ENCODE measurements at regions not wholly inside any gene's neighbourhood (a gene's known extent, or its start where the extent isn't known, plus 50 kb on each side); places are given as distances from the start of the nearest gene placed in this dataset.
"Not testable (repeated sequence)": the region's sequence is repeated elsewhere in the genome, so short reads cannot be mapped to it uniquely, and the experiment has no call there.

- no peak for DNase-seq (ENCODE audit: low spot score)
- Mint-ChIP-seq H3K27me3 (ENCODE audit: insufficient read depth) (no peaks in the 10 kb centered on the region), H3K36me3 (ENCODE audit: low read depth) (no peaks in the 10 kb centered on the region), H3K4me3 (no peak overlapping the region), H3K9me3 (peaks cover 3% of the 10 kb centered on the region), H3K4me1 (ENCODE audit: low read depth) (no peaks in the 10 kb centered on the region), H3K27ac (no peak overlapping the region)
- intact Hi-C loops (cut with micrococcal nuclease) = loop anchor here (5.0 kb wide), 1 partner anchor 532 kb away; no protein-coding TSS in a partner anchor
Measured at GRCh38 chr12:128088926-128089325, 178.0 kb upstream of the TMEM132C start.

GRCh38 chr12:128089961-128090360 is 177.0 kb upstream of the TMEM132C start:
- no peaks in the 10 kb centered on the region for H3K36me3 Mint-ChIP-seq (ENCODE audit: low read depth)
- intact Hi-C loops (cut with micrococcal nuclease) = loop anchor here (5.0 kb wide), 1 partner anchor 533 kb away; no protein-coding TSS in a partner anchor
- peaks cover 3% of the 10 kb centered on the region for H3K9me3 Mint-ChIP-seq
- DNase-seq (ENCODE audit: low spot score) = no peak
- H3K27ac Mint-ChIP-seq = no peak overlapping the region
- no peaks in the 10 kb centered on the region for H3K4me1 Mint-ChIP-seq (ENCODE audit: low read depth)
- H3K27me3 Mint-ChIP-seq (ENCODE audit: insufficient read depth) = no peaks in the 10 kb centered on the region
- no peak overlapping the region for H3K4me3 Mint-ChIP-seq

GRCh38 chr12:128091101-128091720 is 175.8 kb upstream of the TMEM132C start:
- intact Hi-C loops (cut with micrococcal nuclease) = no loop called here
- Mint-ChIP-seq H3K9me3 (peaks cover 3% of the 10 kb centered on the region), H3K27me3 (ENCODE audit: insufficient read depth) (no peaks in the 10 kb centered on the region), H3K36me3 (ENCODE audit: low read depth) (no peaks in the 10 kb centered on the region), H3K27ac (no peak overlapping the region), H3K4me3 (no peak overlapping the region), H3K4me1 (ENCODE audit: low read depth) (no peaks in the 10 kb centered on the region)
- no peak for DNase-seq (ENCODE audit: low spot score)

GRCh38 chr12:128091951-128092382 is 175.0 kb upstream of the TMEM132C start:
- no peaks in the 10 kb centered on the region for H3K27me3 Mint-ChIP-seq (ENCODE audit: insufficient read depth)
- no peak overlapping the region for H3K4me3 Mint-ChIP-seq
- intact Hi-C loops (cut with micrococcal nuclease) = no loop called here
- no peak overlapping the region for H3K27ac Mint-ChIP-seq
- H3K4me1 Mint-ChIP-seq (ENCODE audit: low read depth) = no peaks in the 10 kb centered on the region
- DNase-seq (ENCODE audit: low spot score) = no peak
- peaks cover 3% of the 10 kb centered on the region for H3K9me3 Mint-ChIP-seq
- no peaks in the 10 kb centered on the region for H3K36me3 Mint-ChIP-seq (ENCODE audit: low read depth)

GRCh38 chr12:128098730-128099129 is 168.2 kb upstream of the TMEM132C start:
- Mint-ChIP-seq H3K27ac (no peak overlapping the region), H3K36me3 (ENCODE audit: low read depth) (no peaks in the 10 kb centered on the region), H3K9me3 (peaks cover 4% of the 10 kb centered on the region), H3K4me3 (no peak overlapping the region), H3K27me3 (ENCODE audit: insufficient read depth) (no peaks in the 10 kb centered on the region), H3K4me1 (ENCODE audit: low read depth) (no peaks in the 10 kb centered on the region)
- intact Hi-C loops (cut with micrococcal nuclease) = no loop called here
- no peak for DNase-seq (ENCODE audit: low spot score)

- Mint-ChIP-seq H3K4me1 (ENCODE audit: low read depth) (no peaks in the 10 kb centered on the region), H3K27ac (no peak overlapping the region), H3K27me3 (ENCODE audit: insufficient read depth) (no peaks in the 10 kb centered on the region), H3K4me3 (no peak overlapping the region), H3K36me3 (ENCODE audit: low read depth) (no peaks in the 10 kb centered on the region), H3K9me3 (peaks cover 4% of the 10 kb centered on the region)
- intact Hi-C loops (cut with micrococcal nuclease) = no loop called here
- no peak for DNase-seq (ENCODE audit: low spot score)
Measured at GRCh38 chr12:128103152-128103551, 163.8 kb upstream of the TMEM132C start.

- H3K27ac Mint-ChIP-seq = no peak overlapping the region
- no peak overlapping the region for H3K4me3 Mint-ChIP-seq
- no peaks in the 10 kb centered on the region for H3K4me1 Mint-ChIP-seq (ENCODE audit: low read depth)
- intact Hi-C loops (cut with micrococcal nuclease) = no loop called here
- DNase-seq (ENCODE audit: low spot score) = no peak
- H3K36me3 Mint-ChIP-seq (ENCODE audit: low read depth) = no peaks in the 10 kb centered on the region
- no peaks in the 10 kb centered on the region for H3K27me3 Mint-ChIP-seq (ENCODE audit: insufficient read depth)
- H3K9me3 Mint-ChIP-seq = no peaks in the 10 kb centered on the region
Measured at GRCh38 chr12:128109236-128109635, 157.7 kb upstream of the TMEM132C start.

- Mint-ChIP-seq H3K4me1 (ENCODE audit: low read depth) (no peaks in the 10 kb centered on the region), H3K27me3 (ENCODE audit: insufficient read depth) (no peaks in the 10 kb centered on the region), H3K27ac (no peak overlapping the region), H3K36me3 (ENCODE audit: low read depth) (no peaks in the 10 kb centered on the region), H3K9me3 (no peaks in the 10 kb centered on the region), H3K4me3 (no peak overlapping the region)
- DNase-seq (ENCODE audit: low spot score) = no peak
- intact Hi-C loops (cut with micrococcal nuclease) = no loop called here
Measured at GRCh38 chr12:128109636-128110035, 157.3 kb upstream of the TMEM132C start.

- H3K9me3 Mint-ChIP-seq = no peaks in the 10 kb centered on the region
- intact Hi-C loops (cut with micrococcal nuclease) = no loop called here
- H3K27me3 Mint-ChIP-seq (ENCODE audit: insufficient read depth) = no peaks in the 10 kb centered on the region
- no peak for DNase-seq (ENCODE audit: low spot score)
- H3K27ac Mint-ChIP-seq = no peak overlapping the region
- no peak overlapping the region for H3K4me3 Mint-ChIP-seq
- H3K36me3 Mint-ChIP-seq (ENCODE audit: low read depth) = no peaks in the 10 kb centered on the region
- H3K4me1 Mint-ChIP-seq (ENCODE audit: low read depth) = no peaks in the 10 kb centered on the region
Measured at GRCh38 chr12:128111333-128111732, 155.6 kb upstream of the TMEM132C start.

GRCh38 chr12:128111951-128112350 is 155.0 kb upstream of the TMEM132C start:
- H3K27me3 Mint-ChIP-seq (ENCODE audit: insufficient read depth) = no peaks in the 10 kb centered on the region
- no peaks in the 10 kb centered on the region for H3K36me3 Mint-ChIP-seq (ENCODE audit: low read depth)
- intact Hi-C loops (cut with micrococcal nuclease) = no loop called here

GRCh38 chr12:128113250-128113649 is 153.7 kb upstream of the TMEM132C start:
- H3K4me3 Mint-ChIP-seq; DNase-seq (ENCODE audit: low spot score); H3K4me1 Mint-ChIP-seq (ENCODE audit: low read depth); H3K27me3 Mint-ChIP-seq (ENCODE audit: insufficient read depth); H3K9me3 Mint-ChIP-seq; H3K36me3 Mint-ChIP-seq (ENCODE audit: low read depth); intact Hi-C loops (cut with micrococcal nuclease); H3K27ac Mint-ChIP-seq: not testable (repeated sequence)

More at GRCh38 chr12:128111951-128112350, 155.0 kb upstream of the TMEM132C start:
- H3K4me1 Mint-ChIP-seq (ENCODE audit: low read depth) = no peaks in the 10 kb centered on the region
- H3K4me3 Mint-ChIP-seq = no peak overlapping the region
- no peak for DNase-seq (ENCODE audit: low spot score)
- H3K9me3 Mint-ChIP-seq = no peaks in the 10 kb centered on the region
- H3K27ac Mint-ChIP-seq = no peak overlapping the region

GRCh38 chr12:128114485-128114884 is 152.5 kb upstream of the TMEM132C start:
- Mint-ChIP-seq H3K27me3 (ENCODE audit: insufficient read depth) (no peaks in the 10 kb centered on the region), H3K36me3 (ENCODE audit: low read depth) (no peaks in the 10 kb centered on the region), H3K4me1 (ENCODE audit: low read depth) (no peaks in the 10 kb centered on the region), H3K4me3 (no peak overlapping the region), H3K9me3 (no peaks in the 10 kb centered on the region), H3K27ac (no peak overlapping the region)
- intact Hi-C loops (cut with micrococcal nuclease) = no loop called here
- no peak for DNase-seq (ENCODE audit: low spot score)

GRCh38 chr12:128116537-128116936 is 150.4 kb upstream of the TMEM132C start:
- no peaks in the 10 kb centered on the region for H3K27me3 Mint-ChIP-seq (ENCODE audit: insufficient read depth)
- H3K36me3 Mint-ChIP-seq (ENCODE audit: low read depth) = no peaks in the 10 kb centered on the region

GRCh38 chr12:128120035-128120434 is 146.9 kb upstream of the TMEM132C start:
- intact Hi-C loops (cut with micrococcal nuclease) = no loop called here
- no peaks in the 10 kb centered on the region for H3K27me3 Mint-ChIP-seq (ENCODE audit: insufficient read depth)
- H3K36me3 Mint-ChIP-seq (ENCODE audit: low read depth) = no peaks in the 10 kb centered on the region
- no peak for DNase-seq (ENCODE audit: low spot score)
- peaks cover 7% of the 10 kb centered on the region for H3K9me3 Mint-ChIP-seq
- no peak overlapping the region for H3K4me3 Mint-ChIP-seq
- H3K27ac Mint-ChIP-seq = no peak overlapping the region
- no peaks in the 10 kb centered on the region for H3K4me1 Mint-ChIP-seq (ENCODE audit: low read depth)

More at GRCh38 chr12:128116537-128116936, 150.4 kb upstream of the TMEM132C start:
- Mint-ChIP-seq H3K4me1 (ENCODE audit: low read depth) (no peaks in the 10 kb centered on the region), H3K27ac (no peak overlapping the region), H3K4me3 (no peak overlapping the region), H3K9me3 (no peaks in the 10 kb centered on the region)
- no peak for DNase-seq (ENCODE audit: low spot score)
- intact Hi-C loops (cut with micrococcal nuclease) = no loop called here
